ENCODE measurements at regions not wholly inside any gene's neighbourhood (a gene's known extent, or its start where the extent isn't known, plus 50 kb on each side); places are given as distances from the start of the nearest gene placed in this dataset.

DNA sequence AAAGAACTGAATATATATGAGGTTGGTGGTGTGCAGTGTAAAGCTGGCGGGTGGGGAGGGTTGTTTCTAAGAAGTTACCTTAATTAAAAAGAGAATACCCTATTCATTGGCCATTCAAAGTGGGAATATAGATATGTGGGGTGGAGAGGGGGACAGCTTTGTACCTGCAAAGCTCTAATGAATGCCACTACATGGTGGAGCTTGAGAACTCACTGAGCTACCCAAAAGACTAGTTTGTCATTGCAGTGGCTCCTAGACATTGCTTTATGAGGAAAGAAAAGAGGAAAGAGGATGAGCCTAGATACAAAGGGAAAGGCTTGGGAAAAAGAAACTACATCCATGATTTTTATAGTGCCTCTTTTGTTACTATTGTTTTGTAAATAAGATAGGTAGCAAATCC is 209.9 kb upstream of the SPRY1 start:
- no peak for DNase-seq (ENCODE audit: low read depth, low spot score)
- no peak overlapping the region for H3K4me3 ChIP-seq (ENCODE audit: low read depth, low read length)
- in situ Hi-C loops (cut with HindIII; ENCODE audit: low sequenced_read_pairs), result no loop called here
- TF ChIP-seq, protein P1, sequence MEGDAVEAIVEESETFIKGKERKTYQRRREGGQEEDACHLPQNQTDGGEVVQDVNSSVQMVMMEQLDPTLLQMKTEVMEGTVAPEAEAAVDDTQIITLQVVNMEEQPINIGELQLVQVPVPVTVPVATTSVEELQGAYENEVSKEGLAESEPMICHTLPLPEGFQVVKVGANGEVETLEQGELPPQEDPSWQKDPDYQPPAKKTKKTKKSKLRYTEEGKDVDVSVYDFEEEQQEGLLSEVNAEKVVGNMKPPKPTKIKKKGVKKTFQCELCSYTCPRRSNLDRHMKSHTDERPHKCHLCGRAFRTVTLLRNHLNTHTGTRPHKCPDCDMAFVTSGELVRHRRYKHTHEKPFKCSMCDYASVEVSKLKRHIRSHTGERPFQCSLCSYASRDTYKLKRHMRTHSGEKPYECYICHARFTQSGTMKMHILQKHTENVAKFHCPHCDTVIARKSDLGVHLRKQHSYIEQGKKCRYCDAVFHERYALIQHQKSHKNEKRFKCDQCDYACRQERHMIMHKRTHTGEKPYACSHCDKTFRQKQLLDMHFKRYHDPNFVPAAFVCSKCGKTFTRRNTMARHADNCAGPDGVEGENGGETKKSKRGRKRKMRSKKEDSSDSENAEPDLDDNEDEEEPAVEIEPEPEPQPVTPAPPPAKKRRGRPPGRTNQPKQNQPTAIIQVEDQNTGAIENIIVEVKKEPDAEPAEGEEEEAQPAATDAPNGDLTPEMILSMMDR (IDR thresholded peaks at IDR 0.05; ENCODE audit: low read depth, low read length), result no peak

DNA sequence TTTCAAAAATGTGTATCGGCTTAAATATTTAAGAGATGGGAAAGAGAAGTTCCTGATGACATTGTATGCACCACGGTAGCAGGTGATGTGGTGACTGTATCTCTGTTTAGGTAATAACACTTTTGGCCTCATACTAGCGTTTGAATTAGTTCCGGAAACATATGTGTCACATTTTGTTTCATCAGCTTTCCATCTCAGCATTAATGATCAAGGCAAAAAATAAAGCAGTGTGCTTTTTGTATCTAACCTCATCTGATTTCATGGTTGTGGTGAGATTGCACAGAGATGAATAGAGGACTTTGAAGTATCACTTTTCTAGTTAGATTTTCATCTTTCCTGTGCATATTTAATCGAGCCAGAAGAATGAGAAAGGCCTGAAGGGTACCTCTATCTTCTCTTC is 206.4 kb upstream of the SPRY1 start:
- H3K4me3 ChIP-seq (ENCODE audit: low read depth, low read length), result no peak overlapping the region
- DNase-seq (ENCODE audit: low read depth, low spot score), result no peak
- TF ChIP-seq, protein P1 (IDR thresholded peaks at IDR 0.05; ENCODE audit: low read depth, low read length), result no peak
- in situ Hi-C loops (cut with HindIII; ENCODE audit: low sequenced_read_pairs), result no loop called here

DNA sequence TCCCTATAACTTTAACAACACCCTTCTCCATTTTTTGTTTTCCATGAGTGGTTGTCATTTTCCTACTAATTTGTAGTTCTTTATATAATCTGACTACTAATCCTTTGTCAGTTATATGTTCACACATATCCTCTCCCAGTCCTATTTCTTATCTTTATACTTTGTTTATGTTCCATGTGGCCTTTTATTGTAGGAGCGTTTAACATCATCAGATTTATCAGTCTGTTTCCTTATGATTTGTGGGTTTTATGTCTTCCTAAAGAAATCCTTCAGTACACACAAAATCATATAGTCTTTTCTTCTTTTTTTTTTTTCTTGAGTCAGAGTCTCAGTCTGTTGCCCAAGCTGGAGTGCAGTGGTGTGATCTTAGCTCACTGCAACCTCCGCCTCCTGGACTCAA is 204.9 kb upstream of the SPRY1 start:
- DNase-seq (ENCODE audit: low read depth, low spot score), result no peak
- no peak overlapping the region for H3K4me3 ChIP-seq (ENCODE audit: low read depth, low read length)
- in situ Hi-C loops (cut with HindIII; ENCODE audit: low sequenced_read_pairs), result no loop called here
- TF ChIP-seq, protein P1 (IDR thresholded peaks at IDR 0.05; ENCODE audit: low read depth, low read length), result no peak

DNA sequence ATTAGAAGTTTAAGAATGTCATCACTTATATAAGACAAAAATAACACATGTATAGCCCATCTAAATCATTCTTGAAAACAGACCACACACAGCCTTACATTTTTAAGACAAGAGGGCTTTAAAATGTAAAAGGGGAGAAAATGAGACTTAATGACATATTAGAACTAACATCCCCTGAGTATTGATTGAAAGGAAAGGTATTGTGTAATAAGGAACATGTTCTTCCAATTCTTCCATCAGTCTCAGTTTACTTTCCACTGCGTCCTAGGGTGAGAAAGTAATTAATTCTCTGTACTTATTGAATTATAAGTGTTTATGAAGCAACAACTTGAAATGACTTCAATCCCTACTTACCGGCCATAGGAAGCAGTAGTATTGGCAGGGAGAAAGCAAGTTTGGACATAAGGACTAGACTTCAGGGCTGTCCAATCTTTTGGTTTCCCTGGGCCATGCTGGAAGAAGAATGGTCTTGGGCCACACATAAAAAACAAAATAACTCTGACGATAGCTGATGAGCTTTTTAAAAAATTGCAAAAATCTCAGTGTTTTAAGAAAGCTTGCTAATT is 202.7 kb upstream of the SPRY1 start:
- no peak overlapping the region for H3K4me3 ChIP-seq (ENCODE audit: low read depth, low read length)
- no peak for DNase-seq (ENCODE audit: low read depth, low spot score)
- in situ Hi-C loops (cut with HindIII; ENCODE audit: low sequenced_read_pairs), result no loop called here
- TF ChIP-seq, protein P1 (IDR thresholded peaks at IDR 0.05; ENCODE audit: low read depth, low read length), result no peak

DNA sequence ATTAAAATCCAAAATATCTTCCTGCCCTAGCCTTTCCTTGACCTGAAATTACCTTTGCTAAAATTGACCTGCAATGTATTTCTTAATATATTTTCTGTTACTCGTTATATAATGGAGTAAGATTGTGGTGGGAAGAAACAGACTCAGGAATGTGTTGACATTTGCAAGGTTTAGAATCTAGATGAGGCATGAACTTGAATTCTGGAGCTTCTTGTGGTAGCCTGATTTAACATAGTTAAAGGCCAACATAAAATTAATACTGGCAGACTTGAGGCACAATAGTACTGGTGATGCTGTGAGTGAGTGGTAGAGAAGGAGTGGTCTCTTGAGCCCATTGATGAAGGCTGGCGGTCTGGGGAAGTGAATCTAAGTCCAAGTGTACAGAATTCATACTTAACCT is 197.9 kb upstream of the SPRY1 start:
- in situ Hi-C loops (cut with HindIII; ENCODE audit: low sequenced_read_pairs), result no loop called here
- TF ChIP-seq, protein P1 (IDR thresholded peaks at IDR 0.05; ENCODE audit: low read depth, low read length), result no peak
- no peak for DNase-seq (ENCODE audit: low read depth, low spot score)
- no peak overlapping the region for H3K4me3 ChIP-seq (ENCODE audit: low read depth, low read length)

DNA sequence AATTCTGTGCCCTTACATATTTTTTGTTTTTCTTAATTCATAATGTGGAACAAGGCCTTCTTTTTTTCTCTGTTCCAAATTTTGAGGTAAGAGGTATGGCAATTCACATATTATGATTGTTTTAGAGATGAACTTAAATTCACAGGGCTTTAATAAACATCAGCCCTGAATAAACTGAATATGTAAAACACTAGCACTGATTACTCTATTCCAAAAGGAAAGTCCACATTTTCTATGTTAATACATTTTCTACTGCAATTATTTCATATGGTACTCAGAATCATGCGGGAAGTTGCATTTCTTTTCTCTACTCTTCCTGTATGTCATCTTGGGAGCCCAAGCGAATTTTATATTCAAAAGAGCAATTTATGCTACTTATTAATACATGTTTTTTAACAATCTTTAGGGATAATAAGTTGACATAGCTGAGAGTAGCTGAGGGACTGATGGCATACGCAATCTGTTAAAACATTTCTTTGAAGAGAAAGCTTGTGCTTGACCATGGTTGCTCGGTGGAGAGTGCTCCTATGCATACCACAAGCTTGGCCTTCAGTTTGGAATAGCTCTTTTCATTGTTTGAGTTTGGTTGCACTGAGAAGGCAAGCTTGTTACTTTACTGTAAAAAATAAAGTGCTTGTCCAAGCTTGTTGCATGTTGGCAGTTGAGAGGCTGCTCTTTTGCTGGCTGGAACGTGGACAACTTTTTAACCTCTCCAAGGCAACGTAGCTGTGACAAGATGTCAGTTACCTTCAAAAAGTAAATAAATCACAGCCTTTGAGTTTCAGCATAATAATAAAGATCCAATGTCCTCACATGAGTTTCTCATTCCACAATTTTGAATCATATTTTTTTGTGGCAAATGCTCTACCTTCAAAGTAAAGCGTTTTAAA is 196.3 kb upstream of the SPRY1 start:
- no peak for DNase-seq (ENCODE audit: low read depth, low spot score)
- H3K4me3 ChIP-seq (ENCODE audit: low read depth, low read length), result no peak overlapping the region
- TF ChIP-seq, protein P1 (IDR thresholded peaks at IDR 0.05; ENCODE audit: low read depth, low read length), result no peak
- in situ Hi-C loops (cut with HindIII; ENCODE audit: low sequenced_read_pairs), result no loop called here

All from astrocyte of the spinal cord (primary cell).